ENCODE measurements at regions not wholly inside any gene's neighbourhood (a gene's known extent, or its start where the extent isn't known, plus 50 kb on each side); places are given as distances from the start of the nearest gene placed in this dataset.

DNA sequence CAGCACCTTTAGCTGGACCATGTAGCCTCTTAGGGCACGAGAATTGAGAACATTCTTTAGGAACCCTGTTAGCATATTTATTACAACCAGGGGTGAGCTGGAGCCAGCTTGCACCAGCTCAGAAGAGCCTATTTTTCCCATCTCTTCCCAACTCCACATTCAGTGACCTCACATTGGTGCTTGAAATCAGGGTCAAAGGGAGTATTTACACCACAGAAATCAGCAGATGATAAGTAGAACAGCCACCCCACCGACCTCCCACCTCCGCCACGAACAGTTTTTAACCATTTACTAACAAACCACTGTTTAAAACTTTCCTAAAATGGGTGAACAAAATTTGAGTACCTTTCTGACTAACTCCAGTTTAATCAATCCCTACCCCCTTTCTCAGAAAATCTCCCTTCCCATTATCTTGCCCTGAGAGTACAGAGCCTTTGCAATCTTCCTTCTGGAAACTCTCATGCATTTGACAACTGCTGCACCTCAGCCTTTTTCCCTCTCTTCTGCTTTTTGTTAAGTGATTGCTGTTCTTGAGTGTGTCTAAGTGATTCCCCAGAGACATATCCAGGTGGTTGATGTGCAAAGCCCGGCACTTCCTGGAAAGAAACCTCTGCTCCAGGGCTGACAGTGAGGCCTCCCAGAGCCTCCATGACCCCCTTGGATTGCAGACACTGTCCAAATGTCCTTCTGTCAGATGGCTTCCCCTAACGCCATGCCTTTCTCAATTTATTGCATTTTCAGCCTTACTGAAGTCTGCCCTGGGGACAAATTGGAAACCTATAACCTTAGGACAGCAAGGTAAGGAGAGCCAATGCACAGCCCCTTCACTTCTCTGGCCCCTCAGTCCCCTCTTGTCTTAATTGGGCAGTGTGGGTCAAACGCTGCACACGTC is 389.5 kb upstream of the TNP1 start:
- ATAC-seq (replicated peaks in 1 of 4): no peak
- H3K4me3 ChIP-seq (ENCODE audit: control insufficient read depth in 1 of 2, extremely low read depth in 1 of 2, low read length in 1 of 2): no peak overlapping the region
- H3K4me3 Mint-ChIP-seq: no peak overlapping the region
- H3K4me1 ChIP-seq (ENCODE audit: control insufficient read depth in 1 of 2, extremely low read depth in 1 of 2, insufficient read depth in 2 of 2, low read length in 2 of 2): no peaks in the 10 kb centered on the region
- no peak for DNase-seq
- no peaks in the 10 kb centered on the region for H3K27me3 ChIP-seq (replicated peaks in 1 of 2; ENCODE audit: control insufficient read depth in 2 of 2, extremely low read depth in 1 of 2, insufficient read depth in 2 of 2, low read length in 1 of 2)
- no peak overlapping the region for H3K27ac Mint-ChIP-seq
- H3K9me3 ChIP-seq: no peaks in the 10 kb centered on the region
- no peaks in the 10 kb centered on the region for H3K36me3 Mint-ChIP-seq
- H3K27ac ChIP-seq (ENCODE audit: low read length): no peak overlapping the region
- 74% methylated on average over 6 of the region's 8 CpGs for WGBS (ENCODE audit: insufficient coverage)
- CTCF ChIA-PET: interaction anchor here in 1 of 2 donors (0.6 kb wide), 1 partner anchor 173 kb away, joined by 6 read pairs; no protein-coding TSS in a partner anchor
- no peaks in the 10 kb centered on the region for H3K9me3 Mint-ChIP-seq
- POLR2A ChIA-PET: no interaction called here
- H3K36me3 ChIP-seq (ENCODE audit: control insufficient read depth in 2 of 2, extremely low read depth in 1 of 2, insufficient read depth in 1 of 2, low read length in 1 of 2): no peaks in the 10 kb centered on the region
- H3K4me1 Mint-ChIP-seq: no peaks in the 10 kb centered on the region
- peaks cover 4 to 13% of the 10 kb centered on the region in 2 donors for H3K27me3 Mint-ChIP-seq

DNA sequence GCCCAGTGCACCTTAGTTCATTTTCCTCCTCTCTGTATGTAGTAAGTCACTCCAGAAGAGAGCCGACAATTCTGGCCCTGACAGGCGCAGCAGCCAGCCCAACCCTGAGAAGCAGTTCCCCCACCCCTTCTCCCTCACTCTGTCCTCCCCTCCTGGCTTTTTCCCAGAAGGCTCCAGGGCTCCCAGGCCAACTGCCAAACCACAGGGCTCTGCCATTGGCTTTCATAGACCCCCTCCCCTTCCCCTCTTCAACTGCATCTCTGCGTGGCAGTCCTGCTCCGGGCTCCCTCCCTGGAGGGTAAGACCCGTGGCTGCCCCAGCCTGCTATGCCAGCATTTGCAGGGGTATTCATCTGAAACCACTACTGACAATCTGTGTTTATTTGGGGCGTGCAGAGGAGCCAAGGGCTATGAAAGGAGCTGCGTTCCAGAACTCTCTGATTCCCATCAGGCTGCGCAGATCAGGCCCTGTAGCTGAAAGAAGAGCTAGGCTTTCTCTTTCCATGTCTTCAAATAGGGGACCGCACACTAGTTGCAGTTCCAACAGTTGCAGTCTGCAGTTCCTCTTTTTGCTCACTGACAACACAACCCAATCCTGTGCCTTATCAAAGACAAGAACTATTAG is 388.6 kb upstream of the TNP1 start:
- no peak overlapping the region for H3K4me3 ChIP-seq (ENCODE audit: control insufficient read depth in 1 of 2, extremely low read depth in 1 of 2, low read length in 1 of 2)
- H3K36me3 ChIP-seq (ENCODE audit: control insufficient read depth in 2 of 2, extremely low read depth in 1 of 2, insufficient read depth in 1 of 2, low read length in 1 of 2): no peaks in the 10 kb centered on the region
- no peaks in the 10 kb centered on the region for H3K9me3 ChIP-seq
- Mint-ChIP-seq H3K9me3 (no peaks in the 10 kb centered on the region), H3K4me1 (no peaks in the 10 kb centered on the region), H3K27me3 (peaks cover 3 to 6% of the 10 kb centered on the region in 2 donors), H3K27ac (no peak overlapping the region), H3K4me3 (no peak overlapping the region), H3K36me3 (no peaks in the 10 kb centered on the region)
- ChIA-PET CTCF (interaction anchor here in 1 of 2 donors (0.6 kb wide), 1 partner anchor 174 kb away, joined by 6 read pairs; no protein-coding TSS in a partner anchor), POLR2A (no interaction called here)
- WGBS (ENCODE audit: insufficient coverage): 58% methylated on average over 7 of the region's 9 CpGs
- DNase-seq: peak in 1 of 35 experiments; percentile 1
- no peaks in the 10 kb centered on the region for H3K4me1 ChIP-seq (ENCODE audit: control insufficient read depth in 1 of 2, extremely low read depth in 1 of 2, insufficient read depth in 2 of 2, low read length in 2 of 2)
- no peak overlapping the region for H3K27ac ChIP-seq (ENCODE audit: low read length)
- H3K27me3 ChIP-seq (replicated peaks in 1 of 2; ENCODE audit: control insufficient read depth in 2 of 2, extremely low read depth in 1 of 2, insufficient read depth in 2 of 2, low read length in 1 of 2): no peaks in the 10 kb centered on the region
- ATAC-seq (replicated peaks in 1 of 4): no peak

DNA sequence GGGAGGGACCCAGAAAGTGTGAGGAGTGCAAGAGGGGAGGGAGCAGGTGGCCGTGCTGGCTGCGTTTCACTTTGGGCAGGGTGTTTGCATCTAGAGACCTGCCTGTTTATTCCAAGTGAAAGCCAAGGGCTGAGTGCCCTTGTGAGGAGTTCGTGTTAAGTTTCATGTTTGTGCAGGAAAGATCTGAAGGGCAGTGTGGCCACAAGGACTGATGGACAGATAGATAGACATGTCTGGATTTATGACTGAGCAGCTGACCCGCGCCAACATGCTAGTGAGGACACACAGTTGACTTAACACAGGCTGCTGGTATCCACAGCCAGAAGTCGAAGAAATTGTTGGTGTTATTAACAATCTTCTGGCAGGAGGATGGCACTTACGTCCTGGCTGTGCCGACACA is 387.6 kb upstream of the TNP1 start:
- H3K36me3 ChIP-seq (ENCODE audit: control insufficient read depth in 2 of 2, extremely low read depth in 1 of 2, insufficient read depth in 1 of 2, low read length in 1 of 2): no peaks in the 10 kb centered on the region
- ATAC-seq (replicated peaks in 1 of 4): no peak
- H3K9me3 ChIP-seq: no peaks in the 10 kb centered on the region
- CTCF ChIA-PET: no interaction called here
- Mint-ChIP-seq H3K9me3 (no peaks in the 10 kb centered on the region), H3K4me1 (no peaks in the 10 kb centered on the region), H3K4me3 (no peak overlapping the region), H3K27ac (no peak overlapping the region), H3K27me3 (peaks cover 3 to 4% of the 10 kb centered on the region in 2 donors), H3K36me3 (no peaks in the 10 kb centered on the region)
- no peak for DNase-seq
- POLR2A ChIA-PET: no interaction called here
- H3K4me3 ChIP-seq (ENCODE audit: control insufficient read depth in 1 of 2, extremely low read depth in 1 of 2, low read length in 1 of 2): no peak overlapping the region
- H3K27ac ChIP-seq (ENCODE audit: low read length): no peak overlapping the region
- no peaks in the 10 kb centered on the region for H3K27me3 ChIP-seq (replicated peaks in 1 of 2; ENCODE audit: control insufficient read depth in 2 of 2, extremely low read depth in 1 of 2, insufficient read depth in 2 of 2, low read length in 1 of 2)
- no peaks in the 10 kb centered on the region for H3K4me1 ChIP-seq (ENCODE audit: control insufficient read depth in 1 of 2, extremely low read depth in 1 of 2, insufficient read depth in 2 of 2, low read length in 2 of 2)
- 85% methylated on average over 7 of the region's 8 CpGs for WGBS (ENCODE audit: insufficient coverage)

DNA sequence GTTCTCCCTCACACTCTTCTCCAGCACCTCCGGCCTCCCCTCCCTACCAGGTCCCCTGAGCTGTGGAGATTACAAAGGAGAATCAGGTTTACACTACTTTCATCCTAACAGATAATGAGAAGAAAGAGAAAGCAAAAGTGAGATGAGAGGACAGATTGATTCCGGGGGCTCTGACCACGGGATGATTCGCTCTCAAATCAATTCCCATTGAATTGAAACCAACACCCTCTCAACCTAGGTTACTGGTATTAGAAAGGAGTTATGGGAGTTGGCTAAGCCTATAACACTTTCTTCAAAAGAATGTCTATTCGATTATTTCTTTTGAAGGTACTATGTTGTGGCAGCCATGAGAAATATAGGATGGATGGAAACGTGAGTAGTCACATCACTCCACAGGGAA is 386.2 kb upstream of the TNP1 start:
- peaks cover 3 to 4% of the 10 kb centered on the region in 2 donors for H3K27me3 Mint-ChIP-seq
- no peaks in the 10 kb centered on the region for H3K4me1 ChIP-seq (ENCODE audit: control insufficient read depth in 1 of 2, extremely low read depth in 1 of 2, insufficient read depth in 2 of 2, low read length in 2 of 2)
- WGBS (ENCODE audit: insufficient coverage): no CpG with 5 or more reads among the region's 6 CpGs
- no peak for DNase-seq
- H3K4me1 Mint-ChIP-seq: no peaks in the 10 kb centered on the region
- no peaks in the 10 kb centered on the region for H3K36me3 Mint-ChIP-seq
- no peak overlapping the region for H3K27ac Mint-ChIP-seq
- H3K9me3 ChIP-seq: no peaks in the 10 kb centered on the region
- no peaks in the 10 kb centered on the region for H3K27me3 ChIP-seq (replicated peaks in 1 of 2; ENCODE audit: control insufficient read depth in 2 of 2, extremely low read depth in 1 of 2, insufficient read depth in 2 of 2, low read length in 1 of 2)
- POLR2A ChIA-PET: no interaction called here
- no peaks in the 10 kb centered on the region for H3K36me3 ChIP-seq (ENCODE audit: control insufficient read depth in 2 of 2, extremely low read depth in 1 of 2, insufficient read depth in 1 of 2, low read length in 1 of 2)
- CTCF ChIA-PET: no interaction called here
- no peaks in the 10 kb centered on the region for H3K9me3 Mint-ChIP-seq
- H3K4me3 Mint-ChIP-seq: no peak overlapping the region
- no peak overlapping the region for H3K4me3 ChIP-seq (ENCODE audit: control insufficient read depth in 1 of 2, extremely low read depth in 1 of 2, low read length in 1 of 2)
- H3K27ac ChIP-seq (ENCODE audit: low read length): no peak overlapping the region
- ATAC-seq (replicated peaks in 1 of 4): no peak

DNA sequence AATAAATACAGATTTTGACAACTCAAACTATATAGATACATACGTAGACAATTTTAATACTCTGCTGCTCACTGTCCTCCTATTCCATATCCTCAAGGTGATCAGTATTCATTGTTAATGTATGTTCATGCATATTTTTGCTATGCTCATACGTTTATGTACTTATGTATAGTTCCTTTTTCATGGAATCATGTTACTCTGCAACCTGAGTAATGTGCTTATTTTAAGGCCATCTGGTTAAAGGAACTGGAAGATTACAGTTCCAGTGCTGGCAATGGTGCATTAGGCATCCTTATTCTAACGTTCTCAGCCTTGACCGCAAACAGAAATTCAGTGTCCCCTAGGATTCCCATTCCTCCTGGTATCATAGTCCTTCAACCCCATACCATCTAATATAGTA is 385.0 kb upstream of the TNP1 start:
- no peaks in the 10 kb centered on the region for H3K36me3 Mint-ChIP-seq

DNA sequence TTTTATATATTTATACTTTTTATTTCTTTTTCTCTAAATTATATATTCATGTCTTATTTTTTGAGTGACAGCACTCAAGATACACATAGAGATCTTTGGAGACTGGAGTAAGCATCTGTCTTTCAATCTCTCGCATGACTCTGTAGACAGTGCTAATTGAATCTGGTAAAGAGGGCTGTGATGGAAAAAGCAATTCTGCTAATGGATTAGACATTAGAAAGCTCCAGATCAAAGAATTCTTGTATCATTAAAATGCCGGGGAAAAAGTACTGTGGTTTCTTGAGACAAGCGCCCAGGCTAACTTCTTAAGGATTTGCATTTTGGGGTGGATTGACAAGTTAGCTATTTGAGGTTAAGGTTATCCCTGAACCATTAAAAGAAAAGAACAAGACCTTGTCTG is 383.1 kb upstream of the TNP1 start:
- Histone ChIP-seq H3K4me1 (ENCODE audit: control insufficient read depth in 1 of 2, extremely low read depth in 1 of 2, insufficient read depth in 2 of 2, low read length in 2 of 2) (no peaks in the 10 kb centered on the region), H3K9me3 (no peaks in the 10 kb centered on the region), H3K27me3 (replicated peaks in 1 of 2; ENCODE audit: control insufficient read depth in 2 of 2, extremely low read depth in 1 of 2, insufficient read depth in 2 of 2, low read length in 1 of 2) (no peaks in the 10 kb centered on the region), H3K4me3 (ENCODE audit: control insufficient read depth in 1 of 2, extremely low read depth in 1 of 2, low read length in 1 of 2) (no peak overlapping the region), H3K36me3 (ENCODE audit: control insufficient read depth in 2 of 2, extremely low read depth in 1 of 2, insufficient read depth in 1 of 2, low read length in 1 of 2) (no peaks in the 10 kb centered on the region), H3K27ac (ENCODE audit: low read length) (no peak overlapping the region)
- H3K4me3 Mint-ChIP-seq: no peak overlapping the region
- ChIA-PET POLR2A (no interaction called here), CTCF (interaction anchor here (0.7 to 0.9 kb wide), 2 partner anchors 10 to 81 kb away, joined by 3 read pairs; no protein-coding TSS in a partner anchor)
- H3K36me3 Mint-ChIP-seq: no peaks in the 10 kb centered on the region
- no peaks in the 10 kb centered on the region for H3K9me3 Mint-ChIP-seq
- no peak overlapping the region for H3K27ac Mint-ChIP-seq
- peaks cover 5 to 7% of the 10 kb centered on the region in 2 donors for H3K27me3 Mint-ChIP-seq
- H3K4me1 Mint-ChIP-seq: no peaks in the 10 kb centered on the region
- no CpG with 5 or more reads among the region's 3 CpGs for whole genome bisulfite sequencing (ENCODE audit: insufficient coverage)
- DNase-seq (no peak), ATAC-seq (replicated peaks in 1 of 4) (no peak)

More for the DNA sequence above, 385.0 kb upstream of the TNP1 start:
- H3K27ac Mint-ChIP-seq: no peak overlapping the region
- H3K9me3 Mint-ChIP-seq: no peaks in the 10 kb centered on the region
- H3K27me3 ChIP-seq (replicated peaks in 1 of 2; ENCODE audit: control insufficient read depth in 2 of 2, extremely low read depth in 1 of 2, insufficient read depth in 2 of 2, low read length in 1 of 2): no peaks in the 10 kb centered on the region
- CTCF ChIA-PET: no interaction called here
- ATAC-seq (replicated peaks in 1 of 4) (no peak), DNase-seq (no peak)
- H3K4me3 Mint-ChIP-seq: no peak overlapping the region
- H3K9me3 ChIP-seq: no peaks in the 10 kb centered on the region
- POLR2A ChIA-PET: no interaction called here
- no peaks in the 10 kb centered on the region for H3K36me3 ChIP-seq (ENCODE audit: control insufficient read depth in 2 of 2, extremely low read depth in 1 of 2, insufficient read depth in 1 of 2, low read length in 1 of 2)
- no peak overlapping the region for H3K27ac ChIP-seq (ENCODE audit: low read length)
- peaks cover 3 to 4% of the 10 kb centered on the region in 2 donors for H3K27me3 Mint-ChIP-seq
- no CpG with 5 or more reads among the region's 4 CpGs for WGBS (ENCODE audit: insufficient coverage)
- no peaks in the 10 kb centered on the region for H3K4me1 ChIP-seq (ENCODE audit: control insufficient read depth in 1 of 2, extremely low read depth in 1 of 2, insufficient read depth in 2 of 2, low read length in 2 of 2)
- H3K4me1 Mint-ChIP-seq: no peaks in the 10 kb centered on the region
- H3K4me3 ChIP-seq (ENCODE audit: control insufficient read depth in 1 of 2, extremely low read depth in 1 of 2, low read length in 1 of 2): no peak overlapping the region
